ENCODE measurements at regions not wholly inside any gene's neighbourhood (a gene's known extent, or its start where the extent isn't known, plus 50 kb on each side); places are given as distances from the start of the nearest gene placed in this dataset.

DNA sequence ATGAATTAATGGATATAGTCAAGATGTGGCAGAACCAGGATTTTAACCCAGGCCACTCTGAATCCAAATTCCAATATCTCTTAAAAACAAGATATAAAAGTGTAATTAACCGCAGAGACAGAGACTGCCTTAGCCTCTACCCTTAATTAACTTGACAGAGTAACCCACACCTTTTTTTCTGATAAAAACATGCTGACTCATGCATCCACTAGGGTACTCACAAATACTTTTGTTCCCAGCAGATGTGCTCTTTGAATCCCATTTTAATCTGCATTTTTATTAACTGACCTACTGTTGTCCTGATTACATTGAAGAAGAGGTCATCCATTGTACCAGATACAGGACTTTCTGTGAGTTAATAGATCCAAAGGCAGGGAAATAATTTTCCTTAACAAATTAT lies 278.3 kb downstream of the CHL1 start:
- Histone ChIP-seq H3K27ac (ENCODE audit: low read depth) (no peak overlapping the region), H3K4me2 (no peak overlapping the region), H2AFZ (no peak overlapping the region), H3K36me3 (ENCODE audit: insufficient read depth) (0 out of 2 replicates have a peak, but pooled peaks cover 6% of the 10 kb centered on the region), H3K4me1 (ENCODE audit: insufficient read depth) (no peaks in the 10 kb centered on the region), H3K27me3 (ENCODE audit: insufficient read depth) (no peaks in the 10 kb centered on the region), H4K20me1 (replicated peaks; ENCODE audit: insufficient read depth) (no peaks in the 10 kb centered on the region), H3K4me3 (no peak overlapping the region), H3K9me2 (ENCODE audit: insufficient read depth) (peaks cover 6% of the 10 kb centered on the region), H3F3A (replicated peaks; ENCODE audit: low read depth) (no peaks in the 10 kb centered on the region), H3K79me2 (replicated peaks; ENCODE audit: insufficient read depth) (no peaks in the 10 kb centered on the region)
- H3K27me3 Mint-ChIP-seq (ENCODE audit: insufficient read depth, low read depth, poor library complexity) = peaks cover 5% of the 10 kb centered on the region
- H3K9me3 Mint-ChIP-seq = peaks cover 94% of the 10 kb centered on the region
- TF ChIP-seq, protein P1, sequence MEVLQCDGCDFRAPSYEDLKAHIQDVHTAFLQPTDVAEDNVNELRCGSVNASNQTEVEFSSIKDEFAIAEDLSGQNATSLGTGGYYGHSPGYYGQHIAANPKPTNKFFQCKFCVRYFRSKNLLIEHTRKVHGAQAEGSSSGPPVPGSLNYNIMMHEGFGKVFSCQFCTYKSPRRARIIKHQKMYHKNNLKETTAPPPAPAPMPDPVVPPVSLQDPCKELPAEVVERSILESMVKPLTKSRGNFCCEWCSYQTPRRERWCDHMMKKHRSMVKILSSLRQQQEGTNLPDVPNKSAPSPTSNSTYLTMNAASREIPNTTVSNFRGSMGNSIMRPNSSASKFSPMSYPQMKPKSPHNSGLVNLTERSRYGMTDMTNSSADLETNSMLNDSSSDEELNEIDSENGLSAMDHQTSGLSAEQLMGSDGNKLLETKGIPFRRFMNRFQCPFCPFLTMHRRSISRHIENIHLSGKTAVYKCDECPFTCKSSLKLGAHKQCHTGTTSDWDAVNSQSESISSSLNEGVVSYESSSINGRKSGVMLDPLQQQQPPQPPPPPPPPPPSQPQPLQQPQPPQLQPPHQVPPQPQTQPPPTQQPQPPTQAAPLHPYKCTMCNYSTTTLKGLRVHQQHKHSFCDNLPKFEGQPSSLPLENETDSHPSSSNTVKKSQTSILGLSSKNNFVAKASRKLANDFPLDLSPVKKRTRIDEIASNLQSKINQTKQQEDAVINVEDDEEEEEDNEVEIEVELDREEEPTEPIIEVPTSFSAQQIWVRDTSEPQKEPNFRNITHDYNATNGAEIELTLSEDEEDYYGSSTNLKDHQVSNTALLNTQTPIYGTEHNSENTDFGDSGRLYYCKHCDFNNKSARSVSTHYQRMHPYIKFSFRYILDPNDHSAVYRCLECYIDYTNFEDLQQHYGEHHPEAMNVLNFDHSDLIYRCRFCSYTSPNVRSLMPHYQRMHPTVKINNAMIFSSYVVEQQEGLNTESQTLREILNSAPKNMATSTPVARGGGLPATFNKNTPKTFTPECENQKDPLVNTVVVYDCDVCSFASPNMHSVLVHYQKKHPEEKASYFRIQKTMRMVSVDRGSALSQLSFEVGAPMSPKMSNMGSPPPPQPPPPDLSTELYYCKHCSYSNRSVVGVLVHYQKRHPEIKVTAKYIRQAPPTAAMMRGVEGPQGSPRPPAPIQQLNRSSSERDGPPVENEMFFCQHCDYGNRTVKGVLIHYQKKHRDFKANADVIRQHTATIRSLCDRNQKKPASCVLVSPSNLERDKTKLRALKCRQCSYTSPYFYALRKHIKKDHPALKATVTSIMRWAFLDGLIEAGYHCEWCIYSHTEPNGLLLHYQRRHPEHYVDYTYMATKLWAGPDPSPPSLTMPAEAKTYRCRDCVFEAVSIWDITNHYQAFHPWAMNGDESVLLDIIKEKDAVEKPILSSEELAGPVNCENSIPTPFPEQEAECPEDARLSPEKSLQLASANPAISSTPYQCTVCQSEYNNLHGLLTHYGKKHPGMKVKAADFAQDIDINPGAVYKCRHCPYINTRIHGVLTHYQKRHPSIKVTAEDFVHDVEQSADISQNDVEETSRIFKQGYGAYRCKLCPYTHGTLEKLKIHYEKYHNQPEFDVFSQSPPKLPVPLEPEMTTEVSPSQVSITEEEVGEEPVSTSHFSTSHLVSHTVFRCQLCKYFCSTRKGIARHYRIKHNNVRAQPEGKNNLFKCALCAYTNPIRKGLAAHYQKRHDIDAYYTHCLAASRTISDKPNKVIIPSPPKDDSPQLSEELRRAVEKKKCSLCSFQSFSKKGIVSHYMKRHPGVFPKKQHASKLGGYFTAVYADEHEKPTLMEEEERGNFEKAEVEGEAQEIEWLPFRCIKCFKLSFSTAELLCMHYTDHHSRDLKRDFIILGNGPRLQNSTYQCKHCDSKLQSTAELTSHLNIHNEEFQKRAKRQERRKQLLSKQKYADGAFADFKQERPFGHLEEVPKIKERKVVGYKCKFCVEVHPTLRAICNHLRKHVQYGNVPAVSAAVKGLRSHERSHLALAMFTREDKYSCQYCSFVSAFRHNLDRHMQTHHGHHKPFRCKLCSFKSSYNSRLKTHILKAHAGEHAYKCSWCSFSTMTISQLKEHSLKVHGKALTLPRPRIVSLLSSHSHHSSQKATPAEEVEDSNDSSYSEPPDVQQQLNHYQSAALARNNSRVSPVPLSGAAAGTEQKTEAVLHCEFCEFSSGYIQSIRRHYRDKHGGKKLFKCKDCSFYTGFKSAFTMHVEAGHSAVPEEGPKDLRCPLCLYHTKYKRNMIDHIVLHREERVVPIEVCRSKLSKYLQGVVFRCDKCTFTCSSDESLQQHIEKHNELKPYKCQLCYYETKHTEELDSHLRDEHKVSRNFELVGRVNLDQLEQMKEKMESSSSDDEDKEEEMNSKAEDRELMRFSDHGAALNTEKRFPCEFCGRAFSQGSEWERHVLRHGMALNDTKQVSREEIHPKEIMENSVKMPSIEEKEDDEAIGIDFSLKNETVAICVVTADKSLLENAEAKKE (CRISPR knock-in tag; IDR thresholded peaks at IDR 0.05) = no peak
- TF ChIP-seq STAT1 (IDR thresholded peaks at IDR 0.05; ENCODE audit: unreplicated experiment) (no peak), CREB1 (CRISPR knock-in tag; IDR thresholded peaks at IDR 0.05; ENCODE audit: low read depth) (no peak), EZH2 (IDR thresholded peaks at IDR 0.05; ENCODE audit: low read depth, unreplicated experiment) (no peak), EZH2phosphoT487 (IDR thresholded peaks at IDR 0.05; ENCODE audit: unreplicated experiment) (no peak), ZNF114 (CRISPR knock-in tag; IDR thresholded peaks at IDR 0.05) (no peak), JUNB (IDR thresholded peaks at IDR 0.05; ENCODE audit: unreplicated experiment) (no peak), POLR2AphosphoS5 (IDR thresholded peaks at IDR 0.05; ENCODE audit: low read depth) (no peak), ZNF331 (CRISPR knock-in tag; IDR thresholded peaks at IDR 0.05; ENCODE audit: low read depth) (no peak)
- TF ChIP-seq, protein P2, sequence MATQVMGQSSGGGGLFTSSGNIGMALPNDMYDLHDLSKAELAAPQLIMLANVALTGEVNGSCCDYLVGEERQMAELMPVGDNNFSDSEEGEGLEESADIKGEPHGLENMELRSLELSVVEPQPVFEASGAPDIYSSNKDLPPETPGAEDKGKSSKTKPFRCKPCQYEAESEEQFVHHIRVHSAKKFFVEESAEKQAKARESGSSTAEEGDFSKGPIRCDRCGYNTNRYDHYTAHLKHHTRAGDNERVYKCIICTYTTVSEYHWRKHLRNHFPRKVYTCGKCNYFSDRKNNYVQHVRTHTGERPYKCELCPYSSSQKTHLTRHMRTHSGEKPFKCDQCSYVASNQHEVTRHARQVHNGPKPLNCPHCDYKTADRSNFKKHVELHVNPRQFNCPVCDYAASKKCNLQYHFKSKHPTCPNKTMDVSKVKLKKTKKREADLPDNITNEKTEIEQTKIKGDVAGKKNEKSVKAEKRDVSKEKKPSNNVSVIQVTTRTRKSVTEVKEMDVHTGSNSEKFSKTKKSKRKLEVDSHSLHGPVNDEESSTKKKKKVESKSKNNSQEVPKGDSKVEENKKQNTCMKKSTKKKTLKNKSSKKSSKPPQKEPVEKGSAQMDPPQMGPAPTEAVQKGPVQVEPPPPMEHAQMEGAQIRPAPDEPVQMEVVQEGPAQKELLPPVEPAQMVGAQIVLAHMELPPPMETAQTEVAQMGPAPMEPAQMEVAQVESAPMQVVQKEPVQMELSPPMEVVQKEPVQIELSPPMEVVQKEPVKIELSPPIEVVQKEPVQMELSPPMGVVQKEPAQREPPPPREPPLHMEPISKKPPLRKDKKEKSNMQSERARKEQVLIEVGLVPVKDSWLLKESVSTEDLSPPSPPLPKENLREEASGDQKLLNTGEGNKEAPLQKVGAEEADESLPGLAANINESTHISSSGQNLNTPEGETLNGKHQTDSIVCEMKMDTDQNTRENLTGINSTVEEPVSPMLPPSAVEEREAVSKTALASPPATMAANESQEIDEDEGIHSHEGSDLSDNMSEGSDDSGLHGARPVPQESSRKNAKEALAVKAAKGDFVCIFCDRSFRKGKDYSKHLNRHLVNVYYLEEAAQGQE (IDR thresholded peaks at IDR 0.05; ENCODE audit: unreplicated experiment) = no peak
- TF ChIP-seq, protein P3, sequence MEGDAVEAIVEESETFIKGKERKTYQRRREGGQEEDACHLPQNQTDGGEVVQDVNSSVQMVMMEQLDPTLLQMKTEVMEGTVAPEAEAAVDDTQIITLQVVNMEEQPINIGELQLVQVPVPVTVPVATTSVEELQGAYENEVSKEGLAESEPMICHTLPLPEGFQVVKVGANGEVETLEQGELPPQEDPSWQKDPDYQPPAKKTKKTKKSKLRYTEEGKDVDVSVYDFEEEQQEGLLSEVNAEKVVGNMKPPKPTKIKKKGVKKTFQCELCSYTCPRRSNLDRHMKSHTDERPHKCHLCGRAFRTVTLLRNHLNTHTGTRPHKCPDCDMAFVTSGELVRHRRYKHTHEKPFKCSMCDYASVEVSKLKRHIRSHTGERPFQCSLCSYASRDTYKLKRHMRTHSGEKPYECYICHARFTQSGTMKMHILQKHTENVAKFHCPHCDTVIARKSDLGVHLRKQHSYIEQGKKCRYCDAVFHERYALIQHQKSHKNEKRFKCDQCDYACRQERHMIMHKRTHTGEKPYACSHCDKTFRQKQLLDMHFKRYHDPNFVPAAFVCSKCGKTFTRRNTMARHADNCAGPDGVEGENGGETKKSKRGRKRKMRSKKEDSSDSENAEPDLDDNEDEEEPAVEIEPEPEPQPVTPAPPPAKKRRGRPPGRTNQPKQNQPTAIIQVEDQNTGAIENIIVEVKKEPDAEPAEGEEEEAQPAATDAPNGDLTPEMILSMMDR (conservative IDR thresholded peaks at IDR 0.05; ENCODE audit: low read depth in 2 of 2) = no peak
- TF ChIP-seq, protein P4, sequence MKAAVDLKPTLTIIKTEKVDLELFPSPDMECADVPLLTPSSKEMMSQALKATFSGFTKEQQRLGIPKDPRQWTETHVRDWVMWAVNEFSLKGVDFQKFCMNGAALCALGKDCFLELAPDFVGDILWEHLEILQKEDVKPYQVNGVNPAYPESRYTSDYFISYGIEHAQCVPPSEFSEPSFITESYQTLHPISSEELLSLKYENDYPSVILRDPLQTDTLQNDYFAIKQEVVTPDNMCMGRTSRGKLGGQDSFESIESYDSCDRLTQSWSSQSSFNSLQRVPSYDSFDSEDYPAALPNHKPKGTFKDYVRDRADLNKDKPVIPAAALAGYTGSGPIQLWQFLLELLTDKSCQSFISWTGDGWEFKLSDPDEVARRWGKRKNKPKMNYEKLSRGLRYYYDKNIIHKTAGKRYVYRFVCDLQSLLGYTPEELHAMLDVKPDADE (IDR thresholded peaks at IDR 0.05) = no peak
- no peaks in the 10 kb centered on the region for H3K4me1 Mint-ChIP-seq
- H3K4me3 Mint-ChIP-seq = no peak overlapping the region
- ATAC-seq = no peak
- H3K27ac Mint-ChIP-seq = no peak overlapping the region
- DNase-seq (ENCODE audit: low spot score) = no peak
- peaks cover 44% of the 10 kb centered on the region for H3K36me3 Mint-ChIP-seq (ENCODE audit: low read depth)

Data from GM23338 (cell line).